GM18858 (cell line): ENCODE measurements at regions not wholly inside any gene's neighbourhood (a gene's known extent, or its start where the extent isn't known, plus 50 kb on each side); places are given as distances from the start of the nearest gene placed in this dataset.
"Not testable (repeated sequence)": the region's sequence is repeated elsewhere in the genome, so short reads cannot be mapped to it uniquely, and the experiment has no call there.

ENCODE experiments used
- ATAC-seq: cut with Tn5 transposase; IDR thresholded peaks from one replicate; pipeline ENCODE4 v1.9.1; 2021; ENCODE audit not compliant: unreplicated experiment

DNA sequence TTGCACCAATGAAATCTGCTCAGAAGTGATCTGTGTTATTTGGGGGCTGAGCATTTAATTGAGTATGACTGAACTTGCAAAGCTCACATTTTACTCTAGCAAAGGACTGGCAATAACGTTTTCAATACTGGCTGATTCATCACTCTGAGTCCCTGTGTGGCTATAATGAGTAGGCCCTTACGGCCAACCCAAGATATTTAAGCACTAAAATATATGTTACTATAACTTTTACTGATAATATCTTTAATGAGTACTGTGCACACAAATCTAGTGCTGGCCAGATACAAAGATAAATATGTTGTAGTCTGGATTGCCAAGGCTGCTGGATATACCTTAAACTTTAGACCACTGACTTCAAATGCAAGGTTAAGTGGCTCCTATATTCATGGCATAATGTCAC is 436.4 kb upstream of the KCNMB2 start:
- no peak for ATAC-seq

- no peak for ATAC-seq
Observed at GRCh38 chr3:178100908-178101307, 435.3 kb upstream of the KCNMB2 start.

GRCh38 chr3:178103140-178103539 is 433.1 kb upstream of the KCNMB2 start:
- ATAC-seq, result no peak

DNA sequence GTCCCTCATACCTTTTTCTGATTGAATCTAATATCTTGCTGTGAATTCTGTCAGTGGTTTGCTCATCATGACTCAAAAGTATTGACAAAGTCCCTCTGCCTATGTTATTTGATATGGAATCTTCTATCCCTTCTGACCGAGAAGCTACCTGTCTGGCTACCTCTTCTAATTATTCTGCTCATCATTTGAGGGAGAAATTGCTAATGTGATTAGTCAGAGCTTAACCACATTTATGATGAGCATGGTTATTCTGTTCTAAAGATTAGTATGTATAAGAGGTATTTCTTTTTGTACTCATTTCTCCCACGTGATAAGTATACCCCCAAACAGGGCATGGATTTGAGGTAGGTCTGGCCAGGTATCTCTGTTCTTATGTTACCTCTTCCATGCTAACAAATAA is 428.4 kb upstream of the KCNMB2 start:
- ATAC-seq, result no peak

DNA sequence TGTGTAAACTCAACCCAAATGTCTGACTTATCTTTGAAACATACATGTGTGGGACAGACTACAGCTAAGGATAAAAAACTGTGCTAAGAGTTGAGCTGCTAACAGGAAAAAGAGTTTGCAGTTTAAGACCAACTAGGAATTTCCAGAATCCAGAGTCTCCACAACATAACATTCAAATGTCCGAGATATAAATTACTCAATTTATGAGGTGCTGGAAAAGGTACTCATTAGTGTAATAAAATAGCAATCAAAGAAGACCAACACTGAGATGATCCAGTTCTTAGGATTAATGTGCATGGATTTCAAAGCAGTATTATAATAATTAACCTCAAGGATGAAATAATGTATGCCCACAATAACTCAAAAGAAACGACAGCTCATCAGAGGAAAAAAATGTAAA is 426.5 kb upstream of the KCNMB2 start:
- no peak for ATAC-seq

DNA sequence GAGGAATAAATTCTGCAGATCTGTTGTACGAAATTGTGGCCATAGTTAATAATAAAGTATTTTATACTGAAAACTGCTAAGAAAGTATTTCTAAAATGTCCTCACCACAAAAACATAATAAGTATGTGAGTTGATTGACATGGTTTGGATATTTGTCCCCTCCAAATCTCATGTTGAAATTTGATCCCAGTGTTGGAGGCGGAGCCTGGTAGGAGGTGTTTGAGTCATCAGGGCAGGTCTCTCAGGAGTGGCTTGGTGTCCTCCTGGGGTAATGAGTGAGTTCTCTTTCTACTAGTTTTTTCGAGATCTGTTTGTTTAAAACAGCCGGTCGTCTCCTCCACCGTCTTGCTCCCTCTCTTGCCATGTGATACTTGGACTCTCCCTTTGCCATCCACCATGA is 424.1 kb upstream of the KCNMB2 start:
- no peak for ATAC-seq

DNA sequence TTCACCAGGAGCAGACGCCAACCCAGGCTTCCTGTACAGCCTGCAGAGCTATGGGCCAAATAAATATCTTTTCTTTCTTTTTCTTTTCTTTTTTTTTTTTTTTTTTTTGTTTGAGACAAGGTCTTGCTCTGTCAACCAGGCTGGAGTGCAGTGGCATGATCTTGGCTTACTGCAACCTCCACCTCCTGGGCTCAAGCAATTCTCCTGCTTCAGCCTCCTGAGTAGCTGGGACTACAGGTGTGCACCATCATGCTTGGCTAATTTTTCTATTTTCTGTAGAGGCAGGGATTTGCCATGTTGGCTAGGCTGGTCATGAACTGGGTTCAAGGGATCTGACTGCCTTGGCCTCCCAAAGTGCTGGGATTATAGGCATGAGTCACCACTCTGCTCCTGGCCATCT is 423.7 kb upstream of the KCNMB2 start:
- ATAC-seq, result not testable (repeated sequence)

- ATAC-seq, result no peak
Observed at GRCh38 chr3:178117641-178118040, 418.6 kb upstream of the KCNMB2 start.

DNA sequence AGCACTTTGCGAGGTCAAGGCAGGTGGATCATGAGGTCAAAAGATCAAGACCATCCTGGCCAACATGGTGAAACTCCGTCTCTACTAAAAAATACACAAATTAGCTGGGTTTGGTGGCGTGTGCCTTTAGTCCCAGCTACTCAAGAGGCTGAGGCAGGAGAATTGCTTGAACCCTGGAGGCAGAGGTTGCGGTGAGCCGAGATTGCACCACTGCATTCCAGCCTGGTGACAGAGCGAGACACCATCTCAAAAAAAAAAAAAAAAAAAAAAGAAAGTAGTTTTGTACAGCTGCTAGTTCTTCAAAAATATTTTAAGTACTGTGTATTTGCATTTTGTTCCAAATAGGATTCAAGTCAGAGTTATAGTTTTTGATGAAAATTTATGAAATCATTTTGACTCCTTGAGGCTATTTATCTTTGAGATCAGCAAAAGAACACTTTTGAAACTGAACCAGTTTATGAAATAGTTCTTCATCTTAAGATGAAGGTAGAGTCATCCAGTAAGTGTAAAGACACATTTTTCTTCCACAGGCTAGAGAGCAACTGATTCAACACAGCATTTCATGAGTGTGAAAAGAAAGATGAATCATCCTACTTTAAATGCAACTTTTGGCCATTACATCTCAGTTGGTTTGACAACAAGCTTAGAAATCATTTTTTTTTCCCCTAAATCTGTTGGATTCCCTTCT is 416.5 kb upstream of the KCNMB2 start:
- not testable (repeated sequence) for ATAC-seq

DNA sequence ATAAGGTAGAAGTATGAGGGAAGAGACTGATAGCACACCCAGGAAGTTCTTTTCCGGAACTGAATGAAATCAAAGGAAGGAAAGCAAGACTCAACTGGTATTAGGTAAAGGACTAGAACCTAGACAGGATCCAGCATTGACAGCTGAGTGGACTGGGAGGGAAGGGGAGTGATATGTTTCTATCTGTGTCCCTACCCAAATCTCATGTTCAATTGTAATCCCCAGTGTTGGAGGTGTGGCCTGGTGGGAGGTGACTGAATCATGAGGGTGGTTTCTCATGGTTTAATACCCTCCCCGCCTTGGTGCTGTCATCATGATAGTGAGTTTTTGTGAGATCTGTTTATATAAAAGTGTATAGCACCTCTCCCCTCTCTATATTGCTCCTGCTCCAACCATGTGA is 415.9 kb upstream of the KCNMB2 start:
- no peak for ATAC-seq

GRCh38 chr3:178126686-178127085 is 409.6 kb upstream of the KCNMB2 start:
- ATAC-seq, result no peak

DNA sequence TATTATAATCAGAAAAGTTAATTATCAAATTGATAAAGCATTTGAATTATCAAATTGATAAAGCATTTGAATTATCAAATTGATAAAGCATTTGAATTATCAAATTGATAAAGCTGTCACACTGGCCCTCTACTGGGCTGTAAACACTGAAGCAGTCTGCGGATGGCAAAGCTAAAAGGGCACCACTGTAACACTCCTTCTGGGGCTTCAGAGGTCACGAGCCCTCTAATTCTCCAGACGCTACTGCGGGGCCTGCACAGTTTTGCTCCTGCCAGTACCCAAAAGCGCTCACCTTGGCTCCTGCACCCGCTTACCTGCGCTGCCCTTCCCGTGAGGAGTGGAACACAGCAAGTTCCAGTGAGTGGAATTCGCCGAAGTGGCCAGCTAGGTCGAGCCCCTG is 409.0 kb upstream of the KCNMB2 start:
- ATAC-seq, result no peak

DNA sequence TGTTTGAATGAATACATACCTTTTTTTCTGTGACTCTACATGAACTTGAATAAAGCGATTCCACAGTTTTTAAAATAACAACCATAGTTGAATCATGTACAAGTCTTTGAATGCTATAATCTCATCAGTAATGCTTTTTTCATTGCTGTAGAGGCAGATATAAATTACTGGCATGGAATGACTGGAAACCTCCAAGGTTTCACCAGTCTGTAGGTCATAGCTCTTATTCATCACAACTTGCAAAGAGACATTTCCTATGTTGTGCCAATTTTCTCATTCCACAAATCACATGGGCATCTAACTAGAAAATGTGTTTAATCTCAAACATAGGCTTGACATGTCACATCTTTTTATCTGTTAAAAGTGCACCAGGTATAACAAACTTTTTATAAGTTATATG is 407.1 kb upstream of the KCNMB2 start:
- no peak for ATAC-seq

DNA sequence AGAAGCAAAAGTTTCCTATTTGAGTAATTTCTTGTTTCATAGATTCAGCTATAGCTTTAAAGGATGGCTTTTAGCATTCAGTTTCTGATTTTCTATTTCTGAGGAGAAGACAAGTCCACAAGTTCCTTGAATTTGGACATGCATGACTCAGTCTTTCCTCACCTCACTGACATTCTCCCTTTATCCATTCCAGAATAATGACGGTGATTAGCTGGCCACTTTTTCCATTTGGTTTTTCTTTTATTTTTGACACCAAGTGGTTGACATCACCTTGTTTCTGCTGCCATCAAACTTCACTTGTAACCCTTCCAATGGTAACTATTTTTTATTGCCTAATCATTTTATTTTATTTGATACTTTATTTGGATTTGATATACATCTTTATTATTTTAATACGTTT is 404.4 kb upstream of the KCNMB2 start:
- ATAC-seq, result no peak

DNA sequence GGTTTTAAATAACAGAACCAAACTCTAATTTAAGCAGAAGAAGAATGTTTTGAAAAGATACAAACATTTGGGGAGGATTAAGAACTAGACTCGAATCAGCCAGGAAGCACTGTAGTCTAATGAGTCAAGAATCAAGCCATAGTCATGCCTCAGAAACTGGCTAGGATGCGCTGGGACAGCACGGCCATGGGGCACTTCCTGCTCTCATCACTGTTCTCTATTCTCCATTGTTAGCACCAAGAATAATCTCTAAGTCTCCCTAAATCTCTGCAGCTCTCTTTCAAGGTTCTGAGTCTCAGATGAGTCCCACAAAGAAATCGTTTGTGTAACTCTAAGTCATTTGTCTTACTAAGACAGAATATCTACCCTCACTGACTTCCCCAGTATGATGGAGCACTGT is 399.0 kb upstream of the KCNMB2 start:
- ATAC-seq, result no peak

GRCh38 chr3:178137831-178138230 is 398.4 kb upstream of the KCNMB2 start:
- ATAC-seq, result no peak

DNA sequence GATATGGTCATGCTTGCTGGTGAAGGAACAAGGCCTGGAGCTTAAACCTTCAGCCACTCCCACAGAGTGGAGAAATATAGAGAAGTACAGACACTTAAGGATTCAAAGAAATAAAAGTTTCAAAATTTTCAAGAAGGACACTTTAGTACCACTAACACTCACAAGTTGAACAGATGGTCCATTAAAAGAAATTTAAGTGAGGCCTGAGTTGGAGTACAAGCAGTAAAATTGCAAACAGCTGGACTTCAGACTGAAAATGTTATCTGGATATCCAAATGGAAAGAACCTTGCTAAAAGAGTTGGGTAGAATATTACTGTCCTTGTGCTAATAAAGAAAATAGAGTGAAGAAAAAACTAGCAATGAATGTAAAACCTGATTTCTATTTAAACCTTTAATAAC is 397.1 kb upstream of the KCNMB2 start:
- ATAC-seq, result no peak

DNA sequence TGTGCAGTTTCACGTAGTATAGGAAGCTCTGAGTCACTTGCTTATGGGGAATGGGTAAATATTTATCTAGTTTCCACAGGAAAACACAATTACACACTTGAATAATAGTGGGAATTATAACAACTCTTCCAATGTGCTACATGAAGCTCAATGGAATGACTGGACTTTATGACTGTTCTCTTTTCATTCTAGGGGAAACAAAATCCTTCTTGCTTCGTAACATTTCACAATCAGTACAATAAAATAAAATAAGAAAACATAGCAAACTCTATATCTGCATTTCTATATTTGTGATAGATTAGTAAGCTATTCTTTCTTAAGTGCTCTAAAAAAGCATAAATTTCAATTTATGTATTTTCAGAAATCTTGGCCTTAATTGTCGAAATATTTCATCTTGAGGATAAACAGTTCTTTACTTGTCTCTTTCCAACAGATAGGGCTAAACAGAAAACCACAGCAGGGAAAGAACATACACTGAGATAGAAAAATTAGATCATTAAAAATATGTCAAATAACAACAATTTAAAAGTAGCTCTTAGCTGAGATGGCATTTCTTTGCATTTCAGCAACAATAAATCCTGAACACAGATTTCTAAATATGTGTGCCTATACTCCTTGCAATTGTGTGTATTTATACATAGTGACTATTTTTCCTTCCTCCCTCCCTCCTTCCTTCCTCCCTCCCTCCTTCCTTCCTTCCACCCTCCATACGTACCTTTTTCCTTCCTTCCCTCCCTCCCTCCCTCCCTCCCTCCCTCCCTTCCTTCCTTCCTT is 395.5 kb upstream of the KCNMB2 start:
- ATAC-seq, result no peak

DNA sequence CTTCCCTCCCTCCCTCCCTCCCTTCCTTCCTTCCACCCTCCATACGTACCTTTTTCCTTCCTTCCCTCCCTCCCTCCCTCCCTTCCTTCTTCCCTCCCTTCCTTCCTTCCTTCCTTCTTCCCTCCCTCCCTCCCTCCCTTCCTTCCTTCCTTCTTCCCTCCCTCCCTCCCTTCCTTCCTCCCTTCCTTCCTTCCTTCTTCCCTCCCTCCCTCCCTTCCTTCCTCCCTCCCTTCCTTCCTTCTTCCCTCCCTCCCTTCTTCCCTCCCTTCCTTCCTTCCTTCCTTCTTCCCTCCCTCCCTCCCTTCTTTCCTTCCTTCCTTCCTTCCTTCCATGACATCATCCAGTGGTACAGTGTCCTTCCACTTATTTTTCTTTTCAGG is 394.9 kb upstream of the KCNMB2 start:
- not testable (repeated sequence) for ATAC-seq

- ATAC-seq, result no peak
Observed at GRCh38 chr3:178146406-178146831, 389.8 kb upstream of the KCNMB2 start.

DNA sequence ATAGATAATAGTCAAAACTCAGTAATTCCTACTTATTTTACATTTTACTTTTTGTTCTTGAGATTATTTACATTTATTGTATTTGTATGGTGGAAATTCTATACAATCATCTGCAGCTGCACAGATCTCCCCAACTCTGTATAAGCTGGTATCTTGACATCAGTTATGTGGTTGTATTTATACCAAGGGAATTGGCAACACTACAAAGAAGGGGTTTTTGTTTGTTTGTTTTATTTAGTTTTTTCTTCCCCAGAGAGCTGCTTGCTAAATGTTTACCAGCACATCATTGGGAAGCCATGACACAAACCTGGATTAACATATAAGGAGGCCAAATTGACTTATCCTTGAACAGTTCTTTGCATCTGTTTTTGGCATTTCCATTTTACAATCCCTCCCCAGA is 389.2 kb upstream of the KCNMB2 start:
- ATAC-seq, result no peak

- no peak for ATAC-seq
Observed at GRCh38 chr3:178152031-178152806, 384.0 kb upstream of the KCNMB2 start.
